NCI-H2227 (cell line): ENCODE measurements at regions not wholly inside any gene's neighbourhood (a gene's known extent, or its start where the extent isn't known, plus 50 kb on each side); places are given as distances from the start of the nearest gene placed in this dataset.
A peak's percentile ranks its signal among the peaks of the same experiment; 100 is the strongest.

Experiments used
- DNase-seq: peaks from one replicate; lab custom pipeline; 2025; ENCODE audit not compliant: unreplicated experiment; lab: John Stamatoyannopoulos, UW

DNA sequence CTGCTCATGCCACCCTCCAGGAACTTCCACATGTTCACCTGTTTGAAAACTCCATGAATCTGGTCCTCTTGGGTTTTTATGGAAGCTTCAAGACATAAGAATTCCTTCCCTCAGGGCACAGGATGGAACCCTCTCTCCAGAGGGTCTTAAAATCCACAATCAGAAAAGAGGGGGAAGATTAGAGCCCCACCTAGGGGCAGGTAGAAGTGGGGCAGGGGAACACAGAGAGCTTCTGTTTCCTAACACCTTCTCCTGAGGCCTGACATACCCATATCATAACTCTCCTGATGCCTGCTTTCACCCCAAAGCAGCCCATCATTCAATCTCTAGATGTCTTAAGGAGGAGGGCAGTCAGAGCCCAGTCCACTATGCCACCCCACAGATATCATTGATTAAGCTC, 1087.7 kb upstream of the ARRDC3 start:
- no peak for DNase-seq

DNA sequence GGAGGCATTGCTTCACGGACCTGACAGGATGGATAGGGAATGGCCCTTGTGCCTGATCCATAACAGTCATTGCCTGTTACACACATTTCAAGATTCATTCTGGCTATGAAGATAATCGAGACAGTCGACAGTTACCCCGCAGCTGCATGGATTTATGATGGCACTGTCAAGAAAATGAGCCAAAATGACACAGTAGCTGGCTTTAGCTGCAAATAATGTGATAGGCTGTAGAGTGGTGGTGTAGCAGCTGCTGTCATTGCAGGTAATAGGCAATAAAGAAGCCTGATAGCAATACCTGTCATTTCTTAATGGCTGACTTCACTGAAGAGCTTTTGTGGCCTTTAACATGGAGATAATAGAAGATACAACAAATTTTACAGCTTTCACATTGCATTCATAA, 1085.2 kb upstream of the ARRDC3 start:
- peak; percentile 67 for DNase-seq

DNA sequence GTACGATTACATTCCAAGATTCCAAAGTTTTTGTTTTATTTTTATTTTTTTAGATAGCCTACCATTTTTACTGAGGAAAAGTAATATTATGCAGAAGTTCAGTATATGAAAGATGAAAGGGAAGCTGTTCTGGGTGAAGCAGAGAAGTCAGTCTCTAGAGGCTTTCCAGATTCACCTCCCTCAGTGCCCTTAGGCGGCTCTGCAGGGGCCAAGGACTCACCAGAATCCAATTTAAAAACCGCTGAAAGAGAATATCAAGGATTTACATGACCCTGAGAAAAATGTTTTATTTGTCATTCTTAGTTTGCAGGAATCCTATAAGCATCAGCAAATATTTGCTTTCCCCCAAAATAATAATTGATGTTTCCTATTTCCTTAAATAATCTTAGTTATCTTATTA, 1084.6 kb upstream of the ARRDC3 start:
- no peak for DNase-seq

DNA sequence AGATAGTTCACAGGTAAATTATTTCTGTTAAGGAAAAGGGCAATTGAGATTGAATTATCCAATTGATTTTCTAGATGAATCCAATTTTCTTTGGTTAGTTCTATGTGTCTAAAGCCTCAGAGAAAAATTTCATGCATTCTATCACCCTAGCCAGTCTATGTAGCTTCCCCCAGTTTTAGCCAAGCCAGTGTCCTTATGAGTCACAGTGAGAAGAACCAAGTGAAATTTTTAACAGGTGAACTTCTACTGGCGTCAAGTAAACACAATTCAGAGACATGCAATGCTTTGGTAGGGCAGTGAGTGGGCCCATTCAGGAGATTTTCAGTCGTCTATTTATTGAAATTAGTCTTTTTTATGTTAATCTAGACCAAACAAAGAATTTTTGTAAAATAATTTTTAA, 1077.4 kb upstream of the ARRDC3 start:
- no peak for DNase-seq

DNA sequence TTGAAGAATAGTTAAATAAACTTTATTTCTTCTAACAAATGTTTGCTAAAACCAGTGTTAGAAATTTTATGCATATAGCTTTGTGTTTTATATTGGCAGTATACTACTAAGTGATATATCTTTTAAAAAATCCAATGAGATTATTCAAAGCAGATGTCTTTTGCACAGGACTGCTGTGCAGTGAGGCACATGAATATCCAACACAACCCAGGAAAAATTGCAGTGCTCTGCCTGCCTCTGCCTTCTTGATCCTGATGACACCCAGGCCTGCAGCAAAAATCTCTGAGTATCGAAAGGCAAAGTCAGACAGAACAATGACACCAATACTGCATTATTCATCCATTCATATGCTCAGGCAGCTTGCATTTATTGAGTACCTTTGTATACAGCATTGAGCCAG, 1076.5 kb upstream of the ARRDC3 start:
- no peak for DNase-seq

DNA sequence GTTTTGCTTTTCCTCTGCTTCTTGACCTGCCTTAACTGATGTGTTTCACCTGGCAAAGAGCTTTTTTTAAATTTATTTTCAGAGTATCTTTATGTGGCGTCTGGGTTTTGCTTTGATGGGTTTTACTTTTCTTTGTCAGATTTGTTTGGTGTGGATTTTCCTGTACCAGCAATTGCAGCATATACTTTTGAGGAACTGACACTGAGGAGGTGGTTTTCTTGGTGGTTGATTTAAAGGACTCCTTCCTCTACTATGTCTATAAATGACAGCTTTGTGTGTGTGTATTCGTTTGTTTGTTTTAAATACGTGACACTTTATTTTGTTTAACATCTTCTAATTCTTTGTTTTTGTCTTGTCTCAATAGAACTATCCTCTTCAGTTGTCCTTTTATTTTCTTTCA, 1071.9 kb upstream of the ARRDC3 start:
- no peak for DNase-seq

DNA sequence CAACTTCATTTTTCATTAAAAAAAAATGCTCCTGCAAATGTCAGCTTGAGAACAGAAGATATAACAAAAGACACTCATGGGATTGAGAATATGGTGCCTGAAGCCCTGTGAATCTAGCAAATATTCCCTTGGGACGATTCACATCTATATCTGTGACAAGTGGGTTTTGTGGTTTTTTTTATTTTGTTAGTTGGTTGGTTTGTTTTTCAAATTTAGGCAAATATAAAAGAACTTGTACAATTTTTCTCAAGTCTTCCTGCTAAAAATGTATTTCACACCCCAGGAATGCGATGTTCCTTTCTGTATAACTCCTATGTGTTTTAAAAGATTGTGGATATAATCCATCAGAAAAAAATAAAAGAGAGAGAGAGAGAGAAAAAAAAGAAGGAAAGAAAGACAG, 1061.8 kb upstream of the ARRDC3 start:
- DNase-seq = no peak

DNA sequence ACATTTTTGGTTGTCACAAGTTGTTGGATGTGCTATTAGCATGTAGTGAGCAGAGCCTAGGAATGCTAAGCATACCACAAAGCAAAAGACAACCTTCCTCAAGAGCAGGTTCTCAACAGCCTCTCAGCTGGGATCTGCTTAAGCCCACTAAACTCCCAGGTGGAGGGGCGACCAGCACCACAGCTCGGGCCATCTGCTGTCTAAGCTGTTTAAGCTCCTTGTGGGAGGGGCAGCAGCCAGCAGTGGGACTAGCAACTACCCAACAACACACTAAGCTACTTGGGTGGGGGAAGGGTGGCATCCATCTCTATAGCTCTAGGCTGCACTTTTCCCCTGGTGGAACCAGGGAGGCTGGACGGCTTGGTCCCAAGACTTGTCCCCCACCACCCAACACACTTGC, 1052.7 kb upstream of the ARRDC3 start:
- no peak for DNase-seq

DNA sequence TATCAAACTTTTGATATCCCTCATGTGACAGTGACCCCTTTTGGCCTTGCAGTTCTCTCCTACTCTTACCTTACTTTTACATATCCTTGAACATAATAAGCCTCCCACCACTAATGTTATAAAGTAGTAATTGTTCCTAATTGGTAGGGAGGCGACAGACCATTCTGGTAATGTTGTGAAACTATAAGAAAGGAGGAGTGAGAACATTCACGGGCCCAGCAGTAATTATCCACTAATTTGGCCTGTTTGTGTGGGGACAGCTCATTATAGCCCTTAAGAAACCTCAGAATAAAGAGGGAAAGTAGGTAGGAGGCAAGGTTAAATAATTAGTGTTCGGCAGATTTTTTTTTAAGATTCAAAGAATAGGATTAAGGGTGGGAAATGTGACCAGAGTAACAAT, 1046.5 kb upstream of the ARRDC3 start:
- no peak for DNase-seq

DNA sequence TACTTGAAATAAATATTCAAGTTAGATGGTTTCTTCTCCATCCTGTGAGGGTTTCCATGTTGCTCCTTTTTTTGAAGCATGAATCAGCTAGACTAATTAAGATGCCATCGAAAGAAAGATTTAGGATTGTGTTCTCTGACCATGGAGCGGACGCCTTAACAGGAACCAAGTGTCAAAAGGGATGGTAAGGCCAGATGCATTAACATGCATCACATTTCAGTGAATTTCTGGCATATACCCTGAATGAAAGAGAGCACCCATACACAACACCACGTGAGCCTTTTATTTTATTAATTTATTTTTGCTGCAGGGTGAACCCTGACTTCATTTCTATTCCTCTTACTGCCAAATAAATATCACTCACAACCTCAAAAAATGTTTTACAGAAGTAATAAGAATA, 1045.3 kb upstream of the ARRDC3 start:
- DNase-seq = no peak

DNA sequence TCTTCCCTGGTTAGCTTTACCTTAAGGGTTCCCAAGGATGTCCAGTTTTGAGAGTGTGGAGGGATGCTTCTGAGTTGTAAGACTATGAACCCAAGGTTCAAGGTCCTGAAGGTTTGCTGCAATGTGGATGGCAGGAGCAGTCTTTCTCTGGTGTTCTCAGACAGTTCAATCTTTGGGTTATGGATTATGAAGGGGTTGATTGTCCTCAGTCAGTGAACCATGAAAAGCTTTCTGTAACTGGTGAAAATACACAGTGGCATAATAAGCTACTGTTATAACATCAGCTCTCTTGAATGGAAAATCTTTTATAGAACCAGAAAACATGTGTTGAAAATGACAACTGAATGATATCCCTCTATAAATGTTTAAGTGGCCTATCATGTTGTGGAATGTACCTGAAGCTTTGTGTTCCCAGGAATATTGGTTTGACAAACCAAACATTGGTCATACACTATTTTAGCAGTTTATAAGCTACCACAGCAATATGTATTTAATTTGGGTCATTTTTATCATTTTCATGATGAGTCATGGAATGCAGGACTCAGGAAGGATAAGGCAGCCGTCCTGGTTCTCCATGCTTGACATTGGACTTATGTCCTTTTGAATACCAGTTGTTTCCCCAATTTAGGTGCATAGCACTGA, 1041.8 kb upstream of the ARRDC3 start:
- DNase-seq = no peak

DNA sequence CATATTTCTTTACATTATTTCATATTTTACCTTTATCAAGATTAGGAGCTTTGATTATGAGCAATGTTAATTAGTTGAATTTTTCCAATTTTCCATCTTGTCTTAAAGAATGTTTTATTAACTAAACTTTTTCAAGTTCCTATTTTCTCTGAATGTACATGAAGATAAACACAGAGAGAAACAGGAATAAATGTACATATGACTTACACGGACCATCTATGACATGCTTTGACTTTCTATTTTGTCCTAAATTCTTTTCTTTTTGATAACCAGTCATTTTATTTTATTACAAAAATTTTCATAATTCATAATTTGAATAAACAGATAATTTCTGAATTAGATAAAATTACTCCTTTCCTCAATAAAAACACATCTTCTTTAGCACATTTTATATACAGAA, 1038.8 kb upstream of the ARRDC3 start:
- DNase-seq = peak; percentile 14

DNA sequence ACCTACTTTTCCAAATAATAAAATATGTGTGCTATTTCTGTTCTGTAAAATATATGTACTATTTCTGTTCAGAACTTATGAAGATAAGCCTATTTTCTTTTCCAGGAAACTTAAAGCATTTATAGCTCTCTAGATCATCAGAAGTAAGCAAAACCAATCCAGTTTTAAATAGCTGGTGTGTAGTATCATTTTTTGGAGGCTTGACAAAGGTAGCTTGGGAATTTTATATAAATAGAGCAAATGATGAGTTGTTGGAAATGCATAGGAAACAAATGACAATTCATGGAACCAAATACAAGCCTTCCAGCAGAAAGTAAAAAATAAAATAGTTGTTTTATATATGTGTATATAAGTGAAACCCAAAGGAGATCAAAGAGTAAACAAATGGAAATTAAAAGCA, 1038.1 kb upstream of the ARRDC3 start:
- no peak for DNase-seq

DNA sequence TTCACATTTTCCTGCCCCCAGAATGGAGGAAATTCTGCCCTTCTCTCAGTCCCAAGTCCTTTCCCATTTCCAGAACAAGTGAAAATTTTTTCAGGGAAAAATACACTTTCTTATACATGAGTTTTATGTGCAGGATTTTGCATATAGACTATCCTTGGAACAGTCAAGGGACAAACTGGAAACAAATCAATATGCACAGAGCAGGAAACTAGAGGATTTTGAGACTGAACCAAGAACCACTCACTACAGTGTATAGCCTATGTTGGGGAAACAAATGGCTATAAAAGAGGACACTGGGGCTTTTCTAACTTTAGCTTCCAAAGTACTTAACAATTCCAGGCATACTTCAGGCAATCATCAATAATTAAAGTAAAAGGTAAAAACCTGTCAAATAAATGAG, 1036.1 kb upstream of the ARRDC3 start:
- no peak for DNase-seq

DNA sequence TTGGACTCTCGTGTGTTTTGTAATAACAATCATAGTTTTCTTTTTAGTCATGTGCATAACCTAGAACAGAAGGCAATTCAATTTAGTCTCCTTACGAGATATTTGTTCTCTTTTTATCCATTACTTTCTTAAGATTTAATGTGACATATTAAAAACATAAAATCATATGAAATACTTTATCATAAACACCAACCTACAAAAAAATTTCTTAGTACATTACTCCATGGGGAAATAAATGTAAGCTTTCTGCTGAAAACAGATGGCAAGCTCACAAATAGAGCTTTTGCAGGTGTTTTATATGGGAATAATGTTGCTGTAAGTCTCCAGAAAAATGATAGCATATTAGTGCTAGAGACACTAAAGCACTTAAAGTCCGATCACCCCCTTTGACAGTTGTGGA, 1035.2 kb upstream of the ARRDC3 start:
- DNase-seq = no peak

DNA sequence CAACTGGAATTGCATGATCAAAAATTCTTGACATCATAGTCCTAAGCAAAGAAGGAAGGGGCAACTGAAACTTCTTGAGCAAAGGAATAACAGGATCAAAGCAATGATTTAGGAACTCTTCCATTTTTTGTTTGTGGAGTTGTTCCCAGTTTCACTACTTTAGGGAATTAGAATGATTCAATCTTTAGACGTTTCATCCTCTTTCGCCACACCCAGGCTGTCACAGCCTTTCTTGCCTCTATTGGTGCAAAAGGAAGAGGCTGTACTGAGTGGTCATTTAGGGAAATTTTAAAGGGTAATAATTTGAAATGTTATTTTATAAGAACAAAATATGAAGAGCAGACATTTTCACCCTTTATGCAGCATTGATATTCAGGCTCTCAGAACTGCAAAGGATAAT, 1026.0 kb upstream of the ARRDC3 start:
- no peak for DNase-seq

DNA sequence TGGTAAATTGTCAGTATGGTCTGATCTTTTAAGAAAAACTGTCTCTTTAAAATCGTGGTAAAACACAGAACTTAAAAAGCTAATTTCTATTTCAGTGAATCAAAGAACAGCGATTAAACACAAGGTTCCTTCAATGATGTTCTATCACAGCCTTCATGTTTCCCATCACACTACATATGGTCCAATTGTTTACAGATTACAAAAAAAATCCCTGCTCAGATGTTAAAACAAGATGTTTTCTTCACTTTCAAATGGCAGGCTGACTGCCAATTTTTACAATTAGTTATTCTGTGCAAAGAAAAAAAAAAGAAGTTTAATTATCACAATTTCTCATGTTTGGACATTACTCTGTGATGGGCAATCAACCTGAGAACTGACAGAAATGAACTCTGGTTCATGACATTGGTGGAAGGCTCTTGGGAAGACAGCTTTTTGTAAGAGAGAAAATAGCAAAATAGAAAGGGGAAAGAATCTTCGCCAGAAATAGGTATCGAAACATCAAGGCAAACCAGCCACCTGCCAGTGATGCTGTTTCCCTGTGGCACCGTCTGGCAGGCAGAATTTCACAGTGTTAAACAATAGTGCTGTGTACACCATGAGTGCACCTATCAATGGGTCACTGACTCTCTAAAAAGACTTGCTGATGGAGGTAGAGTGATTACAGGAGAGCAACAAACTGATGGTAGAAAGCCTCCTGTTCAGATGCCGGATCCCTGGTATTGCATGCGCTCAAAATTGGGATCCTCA, 1020.0 kb upstream of the ARRDC3 start:
- DNase-seq = no peak

DNA sequence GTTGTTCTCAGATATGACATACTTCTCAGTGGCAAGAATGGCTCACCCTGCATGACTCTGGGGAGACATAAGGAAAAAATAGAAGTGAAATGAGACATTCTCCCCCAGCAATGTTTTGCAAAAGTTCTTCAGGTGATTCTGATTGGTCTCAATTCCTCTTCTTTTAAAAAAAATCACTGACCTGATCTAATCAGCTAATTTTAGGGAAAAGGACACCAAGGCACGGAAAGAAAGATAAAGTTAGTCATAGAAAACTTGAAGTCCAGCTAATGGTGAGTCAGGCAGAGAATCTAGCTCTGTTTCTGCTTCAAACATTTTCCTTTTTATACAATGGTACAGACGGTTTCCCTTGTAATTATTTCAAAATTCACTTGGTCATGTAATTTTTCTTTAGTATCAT, 1018.9 kb upstream of the ARRDC3 start:
- DNase-seq = no peak

DNA sequence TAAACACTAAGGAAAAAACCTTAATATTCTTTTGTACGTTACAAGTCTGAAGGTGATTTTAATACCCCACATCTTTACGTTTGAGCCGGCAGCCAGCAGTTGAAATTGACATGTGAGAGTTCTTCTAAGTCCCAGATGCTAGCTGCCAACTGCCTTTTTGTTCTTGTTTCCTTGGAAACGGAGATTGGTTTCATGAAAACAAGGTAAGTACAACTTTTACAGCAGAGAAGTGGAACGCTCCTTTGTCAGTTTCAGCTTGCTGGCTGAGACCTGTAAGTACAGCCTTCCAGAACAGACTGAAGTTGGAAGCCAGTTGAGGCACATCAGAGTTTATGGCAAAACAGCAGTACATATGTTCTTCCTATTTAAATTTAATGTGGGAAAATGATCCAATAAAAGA, 1018.4 kb upstream of the ARRDC3 start:
- peak; percentile 62 for DNase-seq

DNA sequence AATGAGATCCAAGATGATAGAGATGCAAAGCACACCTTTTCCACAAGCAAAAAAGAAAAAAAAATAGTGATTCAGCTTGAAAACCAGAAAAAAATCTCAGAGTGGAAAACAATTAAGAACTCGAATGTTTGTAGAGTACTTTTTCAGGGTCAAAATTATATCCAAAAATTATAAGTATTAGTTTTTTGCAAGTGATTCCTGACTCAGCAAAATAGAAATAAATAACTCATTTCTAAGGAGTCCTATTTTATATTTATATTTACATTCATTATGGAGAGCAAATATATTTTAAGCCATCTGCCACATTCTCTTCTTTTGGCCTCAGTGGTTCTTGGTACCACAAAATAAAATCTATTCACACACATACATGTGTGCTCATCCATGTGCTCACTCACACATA, 1011.8 kb upstream of the ARRDC3 start:
- no peak for DNase-seq

DNA sequence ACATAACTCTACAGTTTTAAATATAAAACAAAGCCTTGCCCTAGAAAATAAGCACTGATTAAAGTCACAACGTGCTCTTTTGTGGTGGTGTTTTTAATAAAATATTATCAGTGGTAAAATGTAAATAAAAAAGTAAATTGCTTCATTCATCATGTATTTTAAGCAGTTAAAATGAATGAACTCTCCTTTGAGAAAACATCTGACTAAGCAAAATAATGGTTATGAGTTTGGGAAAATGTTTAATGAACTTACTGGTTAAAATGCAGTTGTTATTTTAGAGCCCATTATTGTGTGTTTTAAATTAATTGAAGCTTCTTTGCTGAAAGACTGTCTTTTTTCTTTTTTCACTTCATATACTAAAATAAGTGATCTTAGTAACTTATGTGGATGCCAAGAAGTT, 1007.5 kb upstream of the ARRDC3 start:
- DNase-seq = no peak

DNA sequence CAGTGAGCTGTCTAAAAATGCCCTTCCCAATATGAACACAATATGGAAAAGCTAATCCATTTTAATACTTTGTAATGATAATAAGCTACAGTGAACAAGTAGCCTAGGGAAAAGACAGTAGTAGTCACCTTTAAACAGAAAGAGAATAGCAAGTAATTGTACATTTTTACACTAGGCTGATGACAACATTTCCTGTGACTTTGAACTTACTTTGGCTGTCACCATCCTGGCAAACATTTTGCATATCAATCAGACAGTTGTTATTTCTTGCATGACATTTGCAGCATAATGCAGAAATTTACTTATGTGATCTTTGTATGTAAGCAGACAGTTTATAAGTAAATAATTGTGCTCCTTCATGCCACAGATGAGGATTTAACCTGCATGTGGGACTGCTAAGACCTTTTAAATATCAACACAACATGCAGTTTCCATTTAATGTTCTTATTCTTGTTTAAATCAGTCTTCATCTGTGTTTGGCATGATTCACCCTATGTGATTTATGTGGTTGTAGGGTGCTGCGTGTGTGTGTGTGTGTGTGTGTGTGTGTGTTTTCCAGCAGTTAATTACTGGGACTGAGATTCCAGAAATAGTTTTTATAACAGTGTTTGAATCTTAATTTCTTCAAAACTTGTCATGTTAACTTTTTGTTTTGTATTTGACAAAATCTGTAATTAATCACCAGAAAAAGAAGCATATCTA, 997.1 kb upstream of the ARRDC3 start:
- DNase-seq = no peak
